ENCODE measurements at regions not wholly inside any gene's neighbourhood (a gene's known extent, or its start where the extent isn't known, plus 50 kb on each side); places are given as distances from the start of the nearest gene placed in this dataset.

- H3K79me2 ChIP-seq (ENCODE audit: insufficient read depth, low read length) = no peaks in the 10 kb centered on the region
- H3K4me3 ChIP-seq (ENCODE audit: insufficient read depth, low read length, poor library complexity, severe bottlenecking) = no peak overlapping the region
- H3K36me3 ChIP-seq (ENCODE audit: low read length) = no peaks in the 10 kb centered on the region
- no peaks in the 10 kb centered on the region for H3F3A ChIP-seq (ENCODE audit: insufficient read depth)
- no peaks in the 10 kb centered on the region for H3K9me3 ChIP-seq (ENCODE audit: insufficient read depth, low read length)
- H3K9ac ChIP-seq (ENCODE audit: low read length) = no peak overlapping the region
- TF ChIP-seq CTCF (IDR thresholded peaks at IDR 0.05; ENCODE audit: insufficient read depth, low read length, poor library complexity, severe bottlenecking) = no peak
- no peak for TF ChIP-seq EZH2phosphoT487 (conservative IDR thresholded peaks at IDR 0.05; ENCODE audit: low read length)
- H3K9me2 ChIP-seq (replicated peaks; ENCODE audit: insufficient read depth, low read length) = no peaks in the 10 kb centered on the region
- H2AFZ ChIP-seq (ENCODE audit: low read depth, low read length, severe bottlenecking) = no peak overlapping the region
- H4K20me1 ChIP-seq (ENCODE audit: low read depth, low read length) = no peaks in the 10 kb centered on the region
- no peak overlapping the region for H3K4me2 ChIP-seq (ENCODE audit: low read depth, low read length, poor library complexity, severe bottlenecking)
- H3K27me3 ChIP-seq (ENCODE audit: low read length) = no peaks in the 10 kb centered on the region
- H3K27ac ChIP-seq (ENCODE audit: low read depth, low read length) = no peak overlapping the region
These were observed 156.3 kb downstream of the FAT3 start for GRCh38 chr11:92380882-92381281.

- Histone ChIP-seq H3K9me3 (ENCODE audit: insufficient read depth, low read length) (no peaks in the 10 kb centered on the region), H2AFZ (ENCODE audit: low read depth, low read length, severe bottlenecking) (no peak overlapping the region), H3K27ac (ENCODE audit: low read depth, low read length) (no peak overlapping the region), H3K9me2 (replicated peaks; ENCODE audit: insufficient read depth, low read length) (no peaks in the 10 kb centered on the region), H3F3A (ENCODE audit: insufficient read depth) (no peaks in the 10 kb centered on the region), H3K4me3 (ENCODE audit: insufficient read depth, low read length, poor library complexity, severe bottlenecking) (no peak overlapping the region), H3K4me2 (ENCODE audit: low read depth, low read length, poor library complexity, severe bottlenecking) (no peak overlapping the region), H3K36me3 (ENCODE audit: low read length) (no peaks in the 10 kb centered on the region), H3K79me2 (ENCODE audit: insufficient read depth, low read length) (no peaks in the 10 kb centered on the region), H3K9ac (ENCODE audit: low read length) (no peak overlapping the region), H4K20me1 (ENCODE audit: low read depth, low read length) (no peaks in the 10 kb centered on the region), H3K27me3 (ENCODE audit: low read length) (no peaks in the 10 kb centered on the region)
- no peak for TF ChIP-seq CTCF (IDR thresholded peaks at IDR 0.05; ENCODE audit: insufficient read depth, low read length, poor library complexity, severe bottlenecking)
- no peak for TF ChIP-seq EZH2phosphoT487 (conservative IDR thresholded peaks at IDR 0.05; ENCODE audit: low read length)
These were observed 157.7 kb downstream of the FAT3 start for GRCh38 chr11:92382311-92382710.

- Histone ChIP-seq H3K9me3 (ENCODE audit: insufficient read depth, low read length) (no peaks in the 10 kb centered on the region), H3K27me3 (ENCODE audit: low read length) (no peaks in the 10 kb centered on the region), H3K9ac (ENCODE audit: low read length) (no peak overlapping the region), H3K4me2 (ENCODE audit: low read depth, low read length, poor library complexity, severe bottlenecking) (no peak overlapping the region), H4K20me1 (ENCODE audit: low read depth, low read length) (no peaks in the 10 kb centered on the region), H3K4me3 (ENCODE audit: insufficient read depth, low read length, poor library complexity, severe bottlenecking) (no peak overlapping the region), H3K36me3 (ENCODE audit: low read length) (no peaks in the 10 kb centered on the region), H3K9me2 (replicated peaks; ENCODE audit: insufficient read depth, low read length) (no peaks in the 10 kb centered on the region), H2AFZ (ENCODE audit: low read depth, low read length, severe bottlenecking) (no peak overlapping the region), H3F3A (ENCODE audit: insufficient read depth) (no peaks in the 10 kb centered on the region), H3K79me2 (ENCODE audit: insufficient read depth, low read length) (no peaks in the 10 kb centered on the region), H3K27ac (ENCODE audit: low read depth, low read length) (no peak overlapping the region)
- no peak for TF ChIP-seq CTCF (IDR thresholded peaks at IDR 0.05; ENCODE audit: insufficient read depth, low read length, poor library complexity, severe bottlenecking)
- no peak for TF ChIP-seq EZH2phosphoT487 (conservative IDR thresholded peaks at IDR 0.05; ENCODE audit: low read length)
These were observed 158.8 kb downstream of the FAT3 start for GRCh38 chr11:92383430-92383829.

All from SU-DHL-6 (cell line).